Thoracic aorta (tissue), 2 donors: ENCODE measurements at regions not wholly inside any gene's neighbourhood (a gene's known extent, or its start where the extent isn't known, plus 50 kb on each side); places are given as distances from the start of the nearest gene placed in this dataset.
A peak's percentile ranks its signal among the peaks of the same experiment; 100 is the strongest.

Source experiments
- ATAC-seq: fragments of 150-250 bp; one replicate; pipeline ENCODE4 v1.8.0; 2017; ENCODE audit warnings: low read depth; ENCODE audit not compliant: insufficient number of reproducible peaks, low FRiP score
- DNase-seq: peaks from one replicate; pipeline ENCODE4 v3.0.0-alpha.2; 2020; ENCODE audit warnings: low spot score
- H3K27ac ChIP-seq, 2 donors: fragments of 200-600 bp; sonication (generic); 1 replicate in 1 of 2; 2 replicates in 1 of 2; pipeline ENCODE4 v1.5.1; 2016; ENCODE audit warnings: mild to moderate bottlenecking in 2 of 2, moderate library complexity in 2 of 2
- H3K27me3 ChIP-seq: fragments of 200-600 bp; sonication (generic); replicated peaks from 2 replicates; pipeline ENCODE4 v1.6.0; 2016; ENCODE audit warnings: mild to moderate bottlenecking; ENCODE audit not compliant: insufficient read depth
- H3K36me3 ChIP-seq: fragments of 200-600 bp; sonication (generic); one replicate; pipeline ENCODE4 v1.5.1; 2016
- H3K4me1 ChIP-seq, 2 donors: fragments of 200-600 bp; sonication (generic); 1 replicate in 1 of 2; 2 replicates in 1 of 2; pipeline versions ENCODE4 v1.5.1 to v1.6.0; 2016; ENCODE audit warnings: low read depth in 2 of 2, mild to moderate bottlenecking in 1 of 2; ENCODE audit not compliant: control insufficient read depth in 1 of 2
- H3K4me3 ChIP-seq: fragments of 200-600 bp; sonication (generic); 2 replicates; pipeline ENCODE4 v1.5.1; 2016; ENCODE audit warnings: mild to moderate bottlenecking
- H3K9me3 ChIP-seq: fragments of 200-600 bp; sonication (generic); 2 replicates; pipeline ENCODE4 v1.5.1; 2016
- CTCF ChIP-seq: fragments of 200-600 bp; sonication (generic); IDR thresholded peaks from one replicate; pipeline ENCODE4 v1.5.1; 2019; ENCODE audit warnings: antibody characterized with exemption

GRCh38 chr16:85315866-85316265, 203.6 kb upstream of the CIBAR2 start:
- no peak for TF ChIP-seq CTCF

GRCh38 chr16:85316321-85316919, 204.1 kb upstream of the CIBAR2 start:
- DNase-seq (no peak), ATAC-seq (no peak)
- H3K4me3 ChIP-seq: no peak overlapping the region
- TF ChIP-seq CTCF: peak; percentile 88
- H3K4me1 ChIP-seq: peaks cover 14 to 53% of the 10 kb centered on the region in 2 donors
- H3K27me3 ChIP-seq: no peaks in the 10 kb centered on the region
- no peaks in the 10 kb centered on the region for H3K9me3 ChIP-seq
- H3K27ac ChIP-seq: no peak overlapping the region
- H3K36me3 ChIP-seq: no peaks in the 10 kb centered on the region

More at GRCh38 chr16:85315866-85316265, 203.6 kb upstream of the CIBAR2 start:
- no peaks in the 10 kb centered on the region for H3K36me3 ChIP-seq
- no peak overlapping the region for H3K27ac ChIP-seq
- peaks cover 12 to 51% of the 10 kb centered on the region in 2 donors for H3K4me1 ChIP-seq
- no peak for ATAC-seq
- DNase-seq: no peak
- no peaks in the 10 kb centered on the region for H3K27me3 ChIP-seq
- no peaks in the 10 kb centered on the region for H3K9me3 ChIP-seq
- H3K4me3 ChIP-seq: no peak overlapping the region

- DNase-seq (no peak), ATAC-seq (no peak)
- Histone ChIP-seq H3K9me3 (no peaks in the 10 kb centered on the region), H3K27me3 (no peaks in the 10 kb centered on the region), H3K36me3 (no peaks in the 10 kb centered on the region), H3K4me3 (no peak overlapping the region), H3K27ac (no peak overlapping the region), H3K4me1 (peaks cover 17 to 56% of the 10 kb centered on the region in 2 donors)
- no peak for TF ChIP-seq CTCF
These were observed 204.7 kb upstream of the CIBAR2 start for GRCh38 chr16:85316944-85317343.

- H3K4me3 ChIP-seq: no peak overlapping the region
- H3K9me3 ChIP-seq: no peaks in the 10 kb centered on the region
- peaks cover 22 to 61% of the 10 kb centered on the region in 2 donors for H3K4me1 ChIP-seq
- H3K36me3 ChIP-seq: no peaks in the 10 kb centered on the region
- TF ChIP-seq CTCF: no peak
- no peak overlapping the region for H3K27ac ChIP-seq
- DNase-seq (no peak), ATAC-seq (no peak)
- no peaks in the 10 kb centered on the region for H3K27me3 ChIP-seq
These were observed 205.4 kb upstream of the CIBAR2 start for GRCh38 chr16:85317704-85318103.

- TF ChIP-seq CTCF: no peak
- H3K27me3 ChIP-seq: no peaks in the 10 kb centered on the region
- no peak overlapping the region for H3K4me3 ChIP-seq
- DNase-seq: no peak
- H3K9me3 ChIP-seq: no peaks in the 10 kb centered on the region
- ATAC-seq: no peak
- peak overlapping the region; percentile 75 to 82 for H3K27ac ChIP-seq
- no peaks in the 10 kb centered on the region for H3K36me3 ChIP-seq
- peaks cover 30 to 76% of the 10 kb centered on the region in 2 donors for H3K4me1 ChIP-seq
These were observed 207.1 kb upstream of the CIBAR2 start for GRCh38 chr16:85319208-85319983.
